H1 (cell line): ENCODE measurements at regions not wholly inside any gene's neighbourhood (a gene's known extent, or its start where the extent isn't known, plus 50 kb on each side); places are given as distances from the start of the nearest gene placed in this dataset.

Source experiments
- RAD21 ChIP-seq, 2 experiments: IDR thresholded peaks in 1 of 2; conservative IDR thresholded peaks in 1 of 2; 2 replicates each; pipeline ENCODE4 v1.6.1; 2011; ENCODE audit warnings: low read depth in 2 of 2, low read length in 2 of 2, improper control_type of control experiment in 1 of 2, inconsistent platforms in 1 of 2, mild to moderate bottlenecking in 1 of 2, moderate library complexity in 1 of 2

GRCh38 chr11:70501051-70501901, 102.9 kb downstream of the CTTN start (continued):
- TF ChIP-seq RAD21 (IDR thresholded peaks at IDR 0.05 in 1 of 2, conservative IDR thresholded peaks at IDR 0.05 in 1 of 2; ENCODE audit: low read depth in 2 of 2, low read length in 2 of 2), result no peak
